ENCODE measurements at regions not wholly inside any gene's neighbourhood (a gene's known extent, or its start where the extent isn't known, plus 50 kb on each side); places are given as distances from the start of the nearest gene placed in this dataset.

DNA sequence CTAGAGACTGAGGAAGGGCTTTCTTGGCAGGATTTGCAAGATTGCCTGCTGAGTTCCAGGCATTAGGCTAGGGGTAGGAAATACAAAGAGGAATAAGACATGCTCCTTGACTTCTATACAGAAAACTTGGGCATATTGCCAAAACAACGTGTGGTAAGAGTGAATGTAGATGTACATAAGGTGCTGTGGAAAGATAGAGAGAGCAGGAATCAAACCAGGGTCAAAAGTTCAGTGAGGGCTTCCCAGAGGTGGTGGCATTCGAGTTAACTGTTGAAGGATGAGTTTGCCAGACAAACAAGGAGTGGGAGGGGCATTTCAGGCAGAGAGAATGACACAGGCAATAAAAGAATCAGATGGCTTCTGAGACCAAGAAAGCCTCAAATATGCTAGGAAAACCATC is 187.9 kb downstream of the KDR start:
- no peak for TF ChIP-seq EZH2 (IDR thresholded peaks at IDR 0.05; ENCODE audit: borderline replicate concordance, insufficient read depth, low read depth, low read length, poor library complexity, severe bottlenecking)
- TF ChIP-seq, protein P1, sequence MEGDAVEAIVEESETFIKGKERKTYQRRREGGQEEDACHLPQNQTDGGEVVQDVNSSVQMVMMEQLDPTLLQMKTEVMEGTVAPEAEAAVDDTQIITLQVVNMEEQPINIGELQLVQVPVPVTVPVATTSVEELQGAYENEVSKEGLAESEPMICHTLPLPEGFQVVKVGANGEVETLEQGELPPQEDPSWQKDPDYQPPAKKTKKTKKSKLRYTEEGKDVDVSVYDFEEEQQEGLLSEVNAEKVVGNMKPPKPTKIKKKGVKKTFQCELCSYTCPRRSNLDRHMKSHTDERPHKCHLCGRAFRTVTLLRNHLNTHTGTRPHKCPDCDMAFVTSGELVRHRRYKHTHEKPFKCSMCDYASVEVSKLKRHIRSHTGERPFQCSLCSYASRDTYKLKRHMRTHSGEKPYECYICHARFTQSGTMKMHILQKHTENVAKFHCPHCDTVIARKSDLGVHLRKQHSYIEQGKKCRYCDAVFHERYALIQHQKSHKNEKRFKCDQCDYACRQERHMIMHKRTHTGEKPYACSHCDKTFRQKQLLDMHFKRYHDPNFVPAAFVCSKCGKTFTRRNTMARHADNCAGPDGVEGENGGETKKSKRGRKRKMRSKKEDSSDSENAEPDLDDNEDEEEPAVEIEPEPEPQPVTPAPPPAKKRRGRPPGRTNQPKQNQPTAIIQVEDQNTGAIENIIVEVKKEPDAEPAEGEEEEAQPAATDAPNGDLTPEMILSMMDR (IDR thresholded peaks at IDR 0.05), result no peak

Measured in B cell (primary cell).